ENCODE measurements at regions not wholly inside any gene's neighbourhood (a gene's known extent, or its start where the extent isn't known, plus 50 kb on each side); places are given as distances from the start of the nearest gene placed in this dataset.

DNA sequence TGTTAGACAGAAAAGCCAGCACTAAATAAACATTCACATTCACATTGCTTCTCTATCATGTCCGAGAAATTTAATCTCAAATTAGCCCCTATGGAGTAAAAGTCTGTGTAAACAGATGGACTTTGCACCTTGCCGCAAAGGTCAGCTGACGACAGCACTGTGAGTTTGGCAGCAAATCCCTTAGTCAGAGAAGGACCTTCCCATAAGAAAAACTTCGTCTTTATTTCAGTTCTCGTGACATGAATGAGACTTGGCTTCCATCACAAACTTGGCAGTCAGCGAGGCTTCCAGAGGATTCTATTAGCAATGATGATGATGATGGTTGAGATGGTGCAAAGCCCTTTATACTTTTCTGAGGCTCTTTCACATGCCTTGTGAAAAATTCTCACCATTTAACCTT is 133.7 kb upstream of the IFNGR1 start:
- TF ChIP-seq, protein P1, sequence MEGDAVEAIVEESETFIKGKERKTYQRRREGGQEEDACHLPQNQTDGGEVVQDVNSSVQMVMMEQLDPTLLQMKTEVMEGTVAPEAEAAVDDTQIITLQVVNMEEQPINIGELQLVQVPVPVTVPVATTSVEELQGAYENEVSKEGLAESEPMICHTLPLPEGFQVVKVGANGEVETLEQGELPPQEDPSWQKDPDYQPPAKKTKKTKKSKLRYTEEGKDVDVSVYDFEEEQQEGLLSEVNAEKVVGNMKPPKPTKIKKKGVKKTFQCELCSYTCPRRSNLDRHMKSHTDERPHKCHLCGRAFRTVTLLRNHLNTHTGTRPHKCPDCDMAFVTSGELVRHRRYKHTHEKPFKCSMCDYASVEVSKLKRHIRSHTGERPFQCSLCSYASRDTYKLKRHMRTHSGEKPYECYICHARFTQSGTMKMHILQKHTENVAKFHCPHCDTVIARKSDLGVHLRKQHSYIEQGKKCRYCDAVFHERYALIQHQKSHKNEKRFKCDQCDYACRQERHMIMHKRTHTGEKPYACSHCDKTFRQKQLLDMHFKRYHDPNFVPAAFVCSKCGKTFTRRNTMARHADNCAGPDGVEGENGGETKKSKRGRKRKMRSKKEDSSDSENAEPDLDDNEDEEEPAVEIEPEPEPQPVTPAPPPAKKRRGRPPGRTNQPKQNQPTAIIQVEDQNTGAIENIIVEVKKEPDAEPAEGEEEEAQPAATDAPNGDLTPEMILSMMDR (IDR thresholded peaks at IDR 0.05), result no peak
- no peak for TF ChIP-seq EP300 (IDR thresholded peaks at IDR 0.05)

Measured in ovary (tissue), 3 donors.